ENCODE measurements at regions not wholly inside any gene's neighbourhood (a gene's known extent, or its start where the extent isn't known, plus 50 kb on each side); places are given as distances from the start of the nearest gene placed in this dataset.

DNA sequence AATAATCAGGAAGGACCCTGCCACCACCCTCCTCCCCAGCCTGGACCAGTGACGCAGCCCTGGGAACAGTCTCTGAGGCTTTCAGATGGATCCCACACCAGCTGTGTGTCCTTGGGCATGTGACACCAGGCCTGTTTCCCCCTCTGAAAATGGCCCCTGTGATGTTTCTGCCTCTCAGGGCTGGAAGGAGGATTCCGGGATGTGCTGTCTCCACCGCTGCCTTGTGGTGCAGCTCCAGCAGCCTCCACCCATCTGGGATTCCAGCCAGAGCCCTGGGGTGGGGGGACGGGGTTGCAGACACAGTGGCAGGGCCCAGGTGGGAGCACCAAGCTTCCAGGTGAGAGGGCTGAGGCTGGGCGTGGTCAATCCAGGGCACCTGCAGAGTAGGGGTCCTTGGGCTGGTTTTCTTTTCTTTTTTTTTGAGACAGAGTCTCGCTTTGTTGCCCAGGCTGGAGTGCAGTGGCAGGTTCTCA lies 179.7 kb upstream of the IER5L start:
- Histone ChIP-seq H3K4me2 (ENCODE audit: unreplicated experiment) (no peak overlapping the region), H3K27ac (no peak overlapping the region), H3K9me2 (ENCODE audit: insufficient read depth) (no peaks in the 10 kb centered on the region), H3K79me2 (ENCODE audit: insufficient read depth) (no peaks in the 10 kb centered on the region), H3K9ac (no peak overlapping the region), H3K4me1 (ENCODE audit: insufficient read depth) (no peaks in the 10 kb centered on the region), H2AFZ (no peak overlapping the region), H3K36me3 (ENCODE audit: low read depth) (no peaks in the 10 kb centered on the region), H3K4me3 (no peak overlapping the region), H4K20me1 (ENCODE audit: insufficient read depth) (no peaks in the 10 kb centered on the region), H3F3A (ENCODE audit: insufficient read depth) (no peaks in the 10 kb centered on the region), H3K27me3 (replicated peaks; ENCODE audit: insufficient read depth) (no peaks in the 10 kb centered on the region), H3K9me3 (ENCODE audit: low read depth) (no peaks in the 10 kb centered on the region)
- DNase-seq, result no peak
- in situ Hi-C loops (cut with MboI), result no loop called here
- no peak for TF ChIP-seq EZH2phosphoT487 (IDR thresholded peaks at IDR 0.05; ENCODE audit: insufficient read depth, low read depth)
- no peak for TF ChIP-seq EZH2 (IDR thresholded peaks at IDR 0.05; ENCODE audit: insufficient read depth, poor library complexity, severe bottlenecking)
- WGBS, 2 experiments (ENCODE audit: low coverage in 1 of 2, low lambda C conversion rate in 2 of 2, missing lambda C conversion rate in 2 of 2), result 31 to 44% methylated on average over 5 to 6 of the region's 6 CpGs

DNA sequence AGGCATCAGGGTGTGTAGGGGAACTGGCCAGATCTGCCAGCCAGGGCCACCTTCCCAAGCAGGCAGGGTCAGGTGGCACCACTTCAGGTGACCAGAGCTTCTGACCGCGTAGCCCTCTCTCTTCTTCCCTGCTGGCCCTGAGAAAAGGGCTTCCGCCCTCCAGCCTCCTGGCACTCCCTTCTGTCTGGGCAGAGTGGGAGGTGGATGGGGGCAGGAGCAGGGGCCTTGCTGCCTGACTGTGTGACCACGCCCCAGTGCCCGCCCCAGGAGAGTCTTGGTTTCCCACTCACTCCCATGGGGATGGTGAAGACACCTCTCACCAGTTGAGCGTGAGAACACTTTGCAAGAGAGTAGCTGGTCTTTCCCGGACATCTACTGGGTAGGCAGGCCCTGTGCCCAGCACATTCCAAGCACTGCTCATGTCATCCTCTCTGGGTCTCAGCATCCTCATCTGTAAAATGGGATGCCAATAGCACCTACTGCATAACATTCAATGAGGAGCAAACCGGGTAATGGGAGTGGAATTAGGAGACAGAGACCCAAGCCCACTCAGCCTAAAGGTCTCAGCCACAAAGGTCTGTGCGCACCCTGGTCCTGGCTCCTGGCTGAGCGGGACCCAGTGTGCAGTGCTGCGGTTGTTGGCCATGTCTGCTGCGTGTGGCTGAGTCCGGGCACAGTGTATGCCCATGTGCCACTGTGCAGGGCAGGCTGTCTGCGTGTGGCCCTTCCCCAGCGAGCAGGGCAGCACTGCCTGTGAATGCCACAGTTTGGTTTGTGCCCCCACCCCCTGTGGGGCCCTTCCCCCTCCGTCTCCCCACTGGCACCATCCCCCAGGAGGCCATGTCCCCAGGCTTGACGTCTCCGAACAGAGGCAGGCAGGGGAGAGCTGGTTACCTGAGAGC lies 179.1 kb upstream of the IER5L start:
- Histone ChIP-seq H3F3A (ENCODE audit: insufficient read depth) (no peaks in the 10 kb centered on the region), H3K79me2 (ENCODE audit: insufficient read depth) (no peaks in the 10 kb centered on the region), H3K9me3 (ENCODE audit: low read depth) (no peaks in the 10 kb centered on the region), H3K9me2 (ENCODE audit: insufficient read depth) (no peaks in the 10 kb centered on the region), H3K27ac (no peak overlapping the region), H3K9ac (no peak overlapping the region), H2AFZ (no peak overlapping the region), H4K20me1 (ENCODE audit: insufficient read depth) (no peaks in the 10 kb centered on the region), H3K4me1 (ENCODE audit: insufficient read depth) (no peaks in the 10 kb centered on the region), H3K4me3 (no peak overlapping the region), H3K27me3 (replicated peaks; ENCODE audit: insufficient read depth) (no peaks in the 10 kb centered on the region), H3K4me2 (ENCODE audit: unreplicated experiment) (no peak overlapping the region), H3K36me3 (ENCODE audit: low read depth) (no peaks in the 10 kb centered on the region)
- in situ Hi-C loops (cut with MboI), result no loop called here
- DNase-seq, result no peak
- TF ChIP-seq EZH2 (IDR thresholded peaks at IDR 0.05; ENCODE audit: insufficient read depth, poor library complexity, severe bottlenecking) (no peak), EZH2phosphoT487 (IDR thresholded peaks at IDR 0.05; ENCODE audit: insufficient read depth, low read depth) (no peak)
- 79 to 81% methylated on average over 16 to 18 of the region's 18 CpGs for WGBS, 2 experiments (ENCODE audit: low coverage in 1 of 2, low lambda C conversion rate in 2 of 2, missing lambda C conversion rate in 2 of 2)

DNA sequence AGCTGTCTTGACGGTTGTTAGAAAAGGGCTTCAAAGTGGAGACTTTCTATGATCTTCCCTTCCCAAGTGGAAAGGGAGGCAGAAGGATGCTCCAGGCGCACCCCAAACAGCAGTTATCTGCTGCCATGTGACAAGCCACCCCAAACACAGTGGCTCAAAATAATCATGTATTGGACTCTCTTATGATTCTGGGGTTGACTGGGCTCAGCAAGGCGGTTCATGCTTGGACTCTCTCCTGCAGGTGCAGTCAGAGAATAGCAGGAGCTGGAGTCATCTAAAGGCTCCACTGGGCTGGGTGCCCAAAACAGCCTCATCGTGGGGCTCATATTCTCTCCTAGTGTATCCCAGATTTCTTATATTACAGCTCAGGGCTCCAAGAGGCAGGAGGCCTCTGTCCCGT lies 177.6 kb upstream of the IER5L start:
- in situ Hi-C loops (cut with MboI), result no loop called here
- no peak for DNase-seq
- no peaks in the 10 kb centered on the region for H3K9me2 ChIP-seq (ENCODE audit: insufficient read depth)
- no peak overlapping the region for H3K27ac ChIP-seq
- H3K36me3 ChIP-seq (ENCODE audit: low read depth), result no peaks in the 10 kb centered on the region
- TF ChIP-seq EZH2phosphoT487 (IDR thresholded peaks at IDR 0.05; ENCODE audit: insufficient read depth, low read depth) (no peak), EZH2 (IDR thresholded peaks at IDR 0.05; ENCODE audit: insufficient read depth, poor library complexity, severe bottlenecking) (no peak)
- H3K9me3 ChIP-seq (ENCODE audit: low read depth), result no peaks in the 10 kb centered on the region
- H3K4me3 ChIP-seq, result no peak overlapping the region
- WGBS, 2 experiments (ENCODE audit: low coverage in 1 of 2, low lambda C conversion rate in 2 of 2, missing lambda C conversion rate in 2 of 2), result 91 to 98% methylated on average over 5 of the region's 5 CpGs
- H3K9ac ChIP-seq, result no peak overlapping the region
- H3F3A ChIP-seq (ENCODE audit: insufficient read depth), result no peaks in the 10 kb centered on the region
- H3K27me3 ChIP-seq (replicated peaks; ENCODE audit: insufficient read depth), result no peaks in the 10 kb centered on the region
- H3K4me1 ChIP-seq (ENCODE audit: insufficient read depth), result no peaks in the 10 kb centered on the region
- no peaks in the 10 kb centered on the region for H4K20me1 ChIP-seq (ENCODE audit: insufficient read depth)
- no peaks in the 10 kb centered on the region for H3K79me2 ChIP-seq (ENCODE audit: insufficient read depth)
- no peak overlapping the region for H3K4me2 ChIP-seq (ENCODE audit: unreplicated experiment)
- H2AFZ ChIP-seq, result no peak overlapping the region

DNA sequence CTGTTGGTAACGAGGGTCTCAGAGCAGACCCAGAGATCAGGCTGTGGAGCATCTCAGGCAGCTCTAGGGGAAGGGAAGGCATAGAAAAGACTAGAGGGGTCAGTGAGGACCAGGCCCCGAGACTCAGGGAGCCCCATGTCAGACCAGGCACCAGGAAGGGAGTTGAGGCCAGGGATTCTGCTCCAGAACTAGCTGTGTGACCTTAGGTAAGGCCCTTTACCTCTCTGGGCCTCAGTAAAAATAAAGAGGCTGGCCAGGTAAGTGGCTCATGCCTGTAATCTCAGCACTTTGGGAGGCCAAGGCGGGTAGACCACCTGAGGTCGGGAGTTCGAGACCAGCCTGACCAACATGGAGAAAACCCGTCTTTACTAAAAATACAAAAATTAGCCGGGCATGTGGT lies 176.4 kb upstream of the IER5L start:
- no peaks in the 10 kb centered on the region for H3K9me2 ChIP-seq (ENCODE audit: insufficient read depth)
- H2AFZ ChIP-seq, result no peak overlapping the region
- in situ Hi-C loops (cut with MboI), result no loop called here
- TF ChIP-seq EZH2phosphoT487 (IDR thresholded peaks at IDR 0.05; ENCODE audit: insufficient read depth, low read depth) (no peak), EZH2 (IDR thresholded peaks at IDR 0.05; ENCODE audit: insufficient read depth, poor library complexity, severe bottlenecking) (no peak)
- no peak for DNase-seq
- H3K27me3 ChIP-seq (replicated peaks; ENCODE audit: insufficient read depth), result no peaks in the 10 kb centered on the region
- 96 to 97% methylated on average over 7 of the region's 7 CpGs for WGBS, 2 experiments (ENCODE audit: low coverage in 1 of 2, low lambda C conversion rate in 2 of 2, missing lambda C conversion rate in 2 of 2)
- no peaks in the 10 kb centered on the region for H3K36me3 ChIP-seq (ENCODE audit: low read depth)
- H4K20me1 ChIP-seq (ENCODE audit: insufficient read depth), result no peaks in the 10 kb centered on the region
- no peak overlapping the region for H3K27ac ChIP-seq
- H3K79me2 ChIP-seq (ENCODE audit: insufficient read depth), result no peaks in the 10 kb centered on the region
- no peak overlapping the region for H3K4me3 ChIP-seq
- H3F3A ChIP-seq (ENCODE audit: insufficient read depth), result no peaks in the 10 kb centered on the region
- H3K9ac ChIP-seq, result no peak overlapping the region
- no peaks in the 10 kb centered on the region for H3K9me3 ChIP-seq (ENCODE audit: low read depth)
- no peaks in the 10 kb centered on the region for H3K4me1 ChIP-seq (ENCODE audit: insufficient read depth)
- H3K4me2 ChIP-seq (ENCODE audit: unreplicated experiment), result no peak overlapping the region

All from GM23248 (cell line).